DND-41 (cell line): ENCODE measurements at regions not wholly inside any gene's neighbourhood (a gene's known extent, or its start where the extent isn't known, plus 50 kb on each side); places are given as distances from the start of the nearest gene placed in this dataset.

Source experiments
- ATAC-seq: fragments of 200-7000 bp; cut with Tn5 transposase; 3 replicates; pipeline ENCODE4 v1.9.1; 2021; ENCODE audit warnings: low read depth; ENCODE audit not compliant: insufficient read depth
- DNase-seq: peaks from one replicate; pipeline ENCODE4 v3.0.0-alpha.2; 2020
- H2AFZ ChIP-seq: 2 replicates; pipeline ENCODE4 v1.6.0; 2012; ENCODE audit warnings: low read depth, low read length
- H3K27ac ChIP-seq: 2 replicates; pipeline ENCODE4 v1.5.1; 2012; ENCODE audit warnings: low read length, inconsistent platforms
- H3K27me3 ChIP-seq: fragments of 200-600 bp; sonication (generic); 2 replicates; pipeline ENCODE4 v1.6.0; 2012; ENCODE audit warnings: low read length, mild to moderate bottlenecking, inconsistent platforms; ENCODE audit not compliant: insufficient read depth, poor library complexity
- H3K36me3 ChIP-seq: 2 replicates; pipeline ENCODE4 v1.5.1; 2012; ENCODE audit warnings: low read length, inconsistent platforms; ENCODE audit not compliant: insufficient read depth
- H3K4me1 ChIP-seq: 2 replicates; pipeline ENCODE4 v1.5.1; 2012; ENCODE audit warnings: mild to moderate bottlenecking, low read length; ENCODE audit not compliant: insufficient read depth
- H3K4me2 ChIP-seq: 2 replicates; pipeline ENCODE4 v1.6.0; 2012; ENCODE audit warnings: mild to moderate bottlenecking, moderate library complexity, low read length, inconsistent platforms; ENCODE audit not compliant: insufficient read depth
- H3K4me3 ChIP-seq, 2 experiments: fragments of 200-600 bp in 1 of 2; shearing (Covaris generic) in 1 of 2; 2 replicates each; pipeline ENCODE4 v1.5.1; 2012 to 2016; ENCODE audit warnings: inconsistent platforms in 2 of 2, low read length in 2 of 2, mild to moderate bottlenecking in 2 of 2, low read depth in 1 of 2, moderate library complexity in 1 of 2
- H3K79me2 ChIP-seq: 2 replicates; pipeline ENCODE4 v1.6.0; 2012; ENCODE audit warnings: low read length, inconsistent platforms; ENCODE audit not compliant: insufficient read depth
- H3K9ac ChIP-seq: 2 replicates; pipeline ENCODE4 v1.6.0; 2012; ENCODE audit warnings: low read depth, mild to moderate bottlenecking, inconsistent platforms, low read length, moderate library complexity
- H3K9me3 ChIP-seq: 2 replicates; pipeline ENCODE4 v1.5.1; 2012; ENCODE audit warnings: low read length, moderate library complexity, mild to moderate bottlenecking, inconsistent platforms; ENCODE audit not compliant: insufficient read depth, severe bottlenecking
- H4K20me1 ChIP-seq: 2 replicates; pipeline ENCODE4 v1.6.0; 2012; ENCODE audit warnings: low read length; ENCODE audit not compliant: insufficient read depth
- CTCF ChIP-seq: IDR thresholded peaks from 2 replicates; pipeline ENCODE4 v1.5.1; 2012; ENCODE audit warnings: borderline replicate concordance, low read length, moderate library complexity, mild to moderate bottlenecking; ENCODE audit not compliant: poor library complexity, severe bottlenecking; ENCODE audit errors: extremely low read depth
- EZH2 ChIP-seq: IDR thresholded peaks from 3 replicates; pipeline ENCODE4 v1.6.1; 2012; ENCODE audit warnings: borderline replicate concordance, low read depth, mild to moderate bottlenecking, moderate library complexity, low read length, inconsistent platforms; ENCODE audit not compliant: severe bottlenecking

GRCh38 chr2:129337076-129337475, 642.4 kb upstream of the RAB6C start:
- ATAC-seq (no peak), DNase-seq (no peak)
- Histone ChIP-seq H2AFZ (no peak overlapping the region), H3K27me3 (no peaks in the 10 kb centered on the region), H3K79me2 (no peaks in the 10 kb centered on the region), H3K4me3 (no peak overlapping the region), H3K4me2 (no peak overlapping the region), H3K4me1 (no peaks in the 10 kb centered on the region), H4K20me1 (no peaks in the 10 kb centered on the region), H3K27ac (no peak overlapping the region), H3K9me3 (peaks cover 2% of the 10 kb centered on the region), H3K36me3 (no peaks in the 10 kb centered on the region), H3K9ac (no peak overlapping the region)
- TF ChIP-seq CTCF: no peak
- no peak for TF ChIP-seq EZH2

- TF ChIP-seq EZH2 (no peak), CTCF (no peak)
- no peaks in the 10 kb centered on the region for H3K36me3 ChIP-seq
- H2AFZ ChIP-seq: no peak overlapping the region
- peaks cover 2% of the 10 kb centered on the region for H3K9me3 ChIP-seq
- H4K20me1 ChIP-seq: no peaks in the 10 kb centered on the region
- DNase-seq: no peak
- H3K4me3 ChIP-seq: no peak overlapping the region
- H3K79me2 ChIP-seq: no peaks in the 10 kb centered on the region
- no peaks in the 10 kb centered on the region for H3K4me1 ChIP-seq
- H3K4me2 ChIP-seq: no peak overlapping the region
- no peak overlapping the region for H3K9ac ChIP-seq
- ATAC-seq: no peak
- peaks cover 24% of the 10 kb centered on the region for H3K27me3 ChIP-seq
- H3K27ac ChIP-seq: no peak overlapping the region
These were observed 633.9 kb upstream of the RAB6C start for GRCh38 chr2:129345540-129345939.

GRCh38 chr2:129347486-129348217, 631.8 kb upstream of the RAB6C start:
- Histone ChIP-seq H3K4me2 (no peak overlapping the region), H4K20me1 (no peaks in the 10 kb centered on the region), H3K9me3 (no peaks in the 10 kb centered on the region), H3K79me2 (no peaks in the 10 kb centered on the region), H3K36me3 (no peaks in the 10 kb centered on the region), H3K4me3 (no peak overlapping the region), H3K4me1 (no peaks in the 10 kb centered on the region), H3K9ac (no peak overlapping the region), H3K27ac (no peak overlapping the region), H2AFZ (no peak overlapping the region), H3K27me3 (peaks cover 26% of the 10 kb centered on the region)
- no peak for DNase-seq
- TF ChIP-seq CTCF (no peak), EZH2 (no peak)
- ATAC-seq: no peak

- no peak for ATAC-seq
- Histone ChIP-seq H4K20me1 (no peaks in the 10 kb centered on the region), H3K4me1 (no peaks in the 10 kb centered on the region), H2AFZ (no peak overlapping the region), H3K36me3 (no peaks in the 10 kb centered on the region), H3K4me3 (no peak overlapping the region), H3K4me2 (no peak overlapping the region), H3K9me3 (no peaks in the 10 kb centered on the region), H3K27ac (no peak overlapping the region), H3K27me3 (peaks cover 3% of the 10 kb centered on the region), H3K79me2 (no peaks in the 10 kb centered on the region), H3K9ac (no peak overlapping the region)
- DNase-seq: no peak
- TF ChIP-seq CTCF: no peak
- TF ChIP-seq EZH2: no peak
These were observed 624.8 kb upstream of the RAB6C start for GRCh38 chr2:129354631-129355030.
